ENCODE measurements at regions not wholly inside any gene's neighbourhood (a gene's known extent, or its start where the extent isn't known, plus 50 kb on each side); places are given as distances from the start of the nearest gene placed in this dataset.

- Histone ChIP-seq H3K4me1 (no peaks in the 10 kb centered on the region), H3K27ac (no peak overlapping the region), H3K9me3 (no peaks in the 10 kb centered on the region), H3K36me3 (no peaks in the 10 kb centered on the region), H3K27me3 (no peaks in the 10 kb centered on the region), H3K4me3 (no peak overlapping the region)
- 81 to 90% methylated on average over 3 of the region's 3 CpGs for WGBS, 2 donors
- no peak for DNase-seq
- intact Hi-C loops (cut with DNase I): no loop called here
- TF ChIP-seq POLR2A (IDR thresholded peaks at IDR 0.05) (no peak), CTCF (IDR thresholded peaks at IDR 0.05) (no peak)
Observed at GRCh38 chr11:127230392-127230791, 229.8 kb upstream of the KIRREL3 start.

- Histone ChIP-seq H3K27me3 (no peaks in the 10 kb centered on the region), H3K36me3 (no peaks in the 10 kb centered on the region), H3K4me3 (no peak overlapping the region), H3K27ac (no peak overlapping the region), H3K4me1 (no peaks in the 10 kb centered on the region), H3K9me3 (no peaks in the 10 kb centered on the region)
- no peak for DNase-seq
- 78 to 81% methylated on average over 2 of the region's 2 CpGs for WGBS, 2 donors
- TF ChIP-seq POLR2A (IDR thresholded peaks at IDR 0.05): no peak
- TF ChIP-seq CTCF (IDR thresholded peaks at IDR 0.05): no peak
- intact Hi-C loops (cut with DNase I): no loop called here
Observed at GRCh38 chr11:127226949-127227348, 226.4 kb upstream of the KIRREL3 start.

GRCh38 chr11:127226380-127226779 is 225.8 kb upstream of the KIRREL3 start:
- no peak overlapping the region for H3K4me3 ChIP-seq
- no peak for DNase-seq
- H3K36me3 ChIP-seq: no peaks in the 10 kb centered on the region
- intact Hi-C loops (cut with DNase I): no loop called here
- WGBS, 2 donors: 53 to 56% methylated on average over 1 of the region's 1 CpG
- TF ChIP-seq CTCF (IDR thresholded peaks at IDR 0.05) (no peak), POLR2A (IDR thresholded peaks at IDR 0.05) (no peak)
- no peak overlapping the region for H3K27ac ChIP-seq
- H3K9me3 ChIP-seq: no peaks in the 10 kb centered on the region
- no peaks in the 10 kb centered on the region for H3K27me3 ChIP-seq
- no peaks in the 10 kb centered on the region for H3K4me1 ChIP-seq

GRCh38 chr11:127225619-127226018 is 225.0 kb upstream of the KIRREL3 start:
- Histone ChIP-seq H3K4me1 (no peaks in the 10 kb centered on the region), H3K4me3 (no peak overlapping the region), H3K27me3 (no peaks in the 10 kb centered on the region), H3K27ac (no peak overlapping the region), H3K9me3 (no peaks in the 10 kb centered on the region), H3K36me3 (no peaks in the 10 kb centered on the region)
- TF ChIP-seq POLR2A (IDR thresholded peaks at IDR 0.05): no peak
- TF ChIP-seq CTCF (IDR thresholded peaks at IDR 0.05): no peak
- DNase-seq: no peak
- WGBS, 2 donors: 75 to 100% methylated on average over 1 of the region's 1 CpG
- intact Hi-C loops (cut with DNase I): no loop called here

- WGBS, 2 donors: 42 to 60% methylated on average over 2 of the region's 2 CpGs
- Histone ChIP-seq H3K27me3 (peaks cover 0 to 4% (median 0%) of the 10 kb centered on the region in 4 donors), H3K27ac (no peak overlapping the region), H3K36me3 (no peaks in the 10 kb centered on the region), H3K4me1 (no peaks in the 10 kb centered on the region), H3K9me3 (no peaks in the 10 kb centered on the region), H3K4me3 (no peak overlapping the region)
- TF ChIP-seq POLR2A (IDR thresholded peaks at IDR 0.05) (no peak), CTCF (IDR thresholded peaks at IDR 0.05) (no peak)
- DNase-seq: no peak
- intact Hi-C loops (cut with DNase I): no loop called here
Observed at GRCh38 chr11:127224276-127224675, 223.7 kb upstream of the KIRREL3 start.
